B cell (primary cell): ENCODE measurements at regions not wholly inside any gene's neighbourhood (a gene's known extent, or its start where the extent isn't known, plus 50 kb on each side); places are given as distances from the start of the nearest gene placed in this dataset.

ENCODE experiments used
- ATAC-seq: fragments of 200-7000 bp; cut with Tn5 transposase; one replicate; pipeline ENCODE4 v1.10.0; 2021; ENCODE audit warnings: low read depth, mild to moderate bottlenecking, moderate number of reproducible peaks, moderate library complexity
- CTCF ChIA-PET: fragments of 350-600 bp; sonication (Branson Sonifier 250); formaldehyde crosslinking; loops from one replicate; lab custom pipeline; 2021; ENCODE audit warnings: antibody characterized with exemption, inconsistent platforms; lab: Charles Lee
- POLR2A ChIA-PET: fragments of 350-600 bp; sonication (Branson Sonifier 250); formaldehyde crosslinking; loops from one replicate; lab custom pipeline; 2021; ENCODE audit warnings: antibody characterized with exemption; lab: Charles Lee
- DNase-seq: peaks from one replicate; pipeline ENCODE4 v3.0.0; 2013
- H2AFZ ChIP-seq: 2 replicates; pipeline ENCODE4 v1.6.1; 2012; ENCODE audit warnings: mild to moderate bottlenecking, low read depth, low read length; ENCODE audit not compliant: insufficient read depth, poor library complexity, severe bottlenecking
- H3K27ac ChIP-seq, 2 donors: 1 replicate in 1 of 2; 2 replicates in 1 of 2; pipeline ENCODE4 v1.5.1; 2012 to 2013; ENCODE audit warnings: low read length in 2 of 2, mild to moderate bottlenecking in 2 of 2, moderate library complexity in 1 of 2
- H3K27me3 ChIP-seq, 4 experiments: fragments of 200-600 bp in 1 of 4; sonication (generic) in 1 of 4; replicated peaks in 1 of 4; 1 replicate in 2 of 4; 2 replicates in 2 of 4; pipeline versions ENCODE4 v1.6.1 to v1.7.0; 2013 to 2016; ENCODE audit warnings: low read length in 3 of 4, mild to moderate bottlenecking in 2 of 4, mixed read lengths in 1 of 4, moderate library complexity in 1 of 4; ENCODE audit not compliant: insufficient read depth in 4 of 4, control insufficient read depth in 3 of 4; ENCODE audit errors: control extremely low read depth in 1 of 4
- H3K36me3 ChIP-seq, 2 experiments: replicated peaks in 1 of 2; 1 replicate in 1 of 2; 2 replicates in 1 of 2; pipeline versions ENCODE4 v1.6.1 to v1.7.1; 2013; ENCODE audit warnings: low read length in 1 of 2; ENCODE audit not compliant: insufficient read depth in 2 of 2, control insufficient read depth in 1 of 2; ENCODE audit errors: control extremely low read depth in 1 of 2, extremely low read depth in 1 of 2
- H3K4me1 ChIP-seq, 2 donors: fragments of 200-600 bp in 1 of 2; sonication (generic) in 1 of 2; 1 replicate in 1 of 2; 2 replicates in 1 of 2; pipeline versions ENCODE4 v1.5.1 to v1.6.1; 2013 to 2017; ENCODE audit warnings: low read length in 2 of 2; ENCODE audit not compliant: control insufficient read depth in 2 of 2, insufficient read depth in 2 of 2
- H3K4me2 ChIP-seq: replicated peaks from 2 replicates; pipeline ENCODE3; 2012; ENCODE audit warnings: mild to moderate bottlenecking, low read depth, low read length; ENCODE audit not compliant: poor library complexity, severe bottlenecking
- H3K4me3 ChIP-seq, 5 experiments: fragments of 200-600 bp in 1 of 5; sonication (generic) in 1 of 5; 1 replicate in 3 of 5; 2 replicates in 2 of 5; pipeline versions ENCODE4 v1.5.1 to v1.7.0; 2011 to 2016; ENCODE audit warnings: low read length in 4 of 5, mild to moderate bottlenecking in 4 of 5, low read depth in 2 of 5, control low read depth in 1 of 5, moderate library complexity in 1 of 5; ENCODE audit not compliant: insufficient read depth in 1 of 5; ENCODE audit errors: control extremely low read depth in 1 of 5, extremely low read depth in 1 of 5
- H3K79me2 ChIP-seq: fragments of 200-600 bp; sonication (generic); one replicate; pipeline ENCODE4 v1.6.0; 2016; ENCODE audit warnings: low read length; ENCODE audit not compliant: control insufficient read depth, insufficient read depth
- H3K9ac ChIP-seq: fragments of 200-600 bp; sonication (generic); 2 replicates; pipeline ENCODE4 v1.6.1; 2017; ENCODE audit warnings: mild to moderate bottlenecking, low read length, moderate library complexity
- H3K9me3 ChIP-seq, 3 donors: one replicate each; pipeline versions ENCODE4 v1.6.1 to v1.7.1; 2013; ENCODE audit warnings: low read length in 2 of 3; ENCODE audit not compliant: control insufficient read depth in 2 of 3, insufficient read depth in 1 of 3; ENCODE audit errors: control extremely low read depth in 1 of 3
- H4K20me1 ChIP-seq: 2 replicates; pipeline ENCODE4 v1.6.0; 2012; ENCODE audit warnings: mild to moderate bottlenecking, low read length; ENCODE audit not compliant: insufficient read depth, control insufficient read depth, poor library complexity, severe bottlenecking
- H3K27ac Mint-ChIP-seq: one replicate; pipeline ENCODE4 v1.8.0; 2021; ENCODE audit warnings: mixed read lengths
- H3K27me3 Mint-ChIP-seq: one replicate; pipeline ENCODE4 v1.8.0; 2021; ENCODE audit warnings: mixed read lengths
- H3K4me1 Mint-ChIP-seq: one replicate; pipeline ENCODE4 v1.8.0; 2021; ENCODE audit warnings: mixed read lengths
- H3K4me3 Mint-ChIP-seq: one replicate; pipeline ENCODE4 v1.8.0; 2021; ENCODE audit warnings: mixed read lengths
- H3K9me3 Mint-ChIP-seq: one replicate; pipeline ENCODE4 v1.8.0; 2022; ENCODE audit warnings: mixed read lengths; ENCODE audit not compliant: insufficient read depth
- CTCF ChIP-seq: fragments of 200-600 bp; IDR thresholded peaks from one replicate; pipeline ENCODE4 v1.8.0; 2022; ENCODE audit warnings: antibody characterized with exemption, mild to moderate bottlenecking
- EZH2 ChIP-seq: IDR thresholded peaks from 2 replicates; pipeline ENCODE4 v1.6.1; 2012; ENCODE audit warnings: borderline replicate concordance, low read depth, mild to moderate bottlenecking, moderate library complexity, low read length; ENCODE audit not compliant: insufficient read depth, poor library complexity, severe bottlenecking
- WGBS: methylation state at CpG from one replicate; pipeline ENCODE4 v1.1.5; 2013; ENCODE audit warnings: missing lambda C conversion rate; ENCODE audit not compliant: insufficient coverage; 5-methylcytosine and 5-hydroxymethylcytosine counted together
- intact Hi-C: fragments of 100-400 bp; cut with micrococcal nuclease; formaldehyde crosslinking; loops from one replicate; pipeline ENCODE4 v1.10.0; 2022

GRCh38 chr5:64040490-64040889, 78.2 kb upstream of the HTR1A start:
- no peaks in the 10 kb centered on the region for H3K27me3 Mint-ChIP-seq
- no peak overlapping the region for H2AFZ ChIP-seq
- TF ChIP-seq EZH2, result no peak
- no peak for TF ChIP-seq CTCF

GRCh38 chr5:64026493-64026892, 64.2 kb upstream of the HTR1A start:
- H3K27me3 Mint-ChIP-seq, result no peaks in the 10 kb centered on the region
- H3K4me1 Mint-ChIP-seq, result no peaks in the 10 kb centered on the region
- Histone ChIP-seq H3K79me2 (no peaks in the 10 kb centered on the region), H3K27ac (no peak overlapping the region), H2AFZ (no peak overlapping the region), H3K4me2 (no peak overlapping the region), H4K20me1 (no peaks in the 10 kb centered on the region), H3K9me3 (no peaks in the 10 kb centered on the region), H3K9ac (no peak overlapping the region), H3K27me3 (no peaks in the 10 kb centered on the region), H3K4me3 (no peak overlapping the region), H3K4me1 (no peaks in the 10 kb centered on the region), H3K36me3 (no peaks in the 10 kb centered on the region)
- ChIA-PET CTCF (no interaction called here), POLR2A (no interaction called here)
- no peak overlapping the region for H3K27ac Mint-ChIP-seq
- intact Hi-C loops, result no loop called here
- ATAC-seq (no peak), DNase-seq (no peak)
- no peaks in the 10 kb centered on the region for H3K9me3 Mint-ChIP-seq
- no peak overlapping the region for H3K4me3 Mint-ChIP-seq
- TF ChIP-seq CTCF (no peak), EZH2 (no peak)
- WGBS, result no CpG with 5 or more reads among the region's 2 CpGs

More at GRCh38 chr5:64040490-64040889, 78.2 kb upstream of the HTR1A start:
- no peak for DNase-seq
- H3K4me1 ChIP-seq, result no peaks in the 10 kb centered on the region
- no peaks in the 10 kb centered on the region for H3K79me2 ChIP-seq
- WGBS, result 75% methylated on average over 1 of the region's 3 CpGs
- intact Hi-C loops, result no loop called here
- no peak overlapping the region for H3K4me3 ChIP-seq
- H3K36me3 ChIP-seq, result no peaks in the 10 kb centered on the region
- H3K9ac ChIP-seq, result no peak overlapping the region
- no peaks in the 10 kb centered on the region for H3K27me3 ChIP-seq
- no peak overlapping the region for H3K27ac ChIP-seq
- H3K27ac Mint-ChIP-seq, result no peak overlapping the region
- no peak overlapping the region for H3K4me3 Mint-ChIP-seq
- CTCF ChIA-PET, result no interaction called here
- H3K9me3 Mint-ChIP-seq, result peaks cover 6% of the 10 kb centered on the region
- H4K20me1 ChIP-seq, result no peaks in the 10 kb centered on the region
- H3K4me2 ChIP-seq, result no peak overlapping the region
- H3K9me3 ChIP-seq, result peaks cover 0 to 14% (median 7%) of the 10 kb centered on the region in 3 donors
- POLR2A ChIA-PET, result no interaction called here
- no peaks in the 10 kb centered on the region for H3K4me1 Mint-ChIP-seq
- ATAC-seq, result no peak
